Endodermal cell (in vitro differentiated cells): ENCODE measurements at regions not wholly inside any gene's neighbourhood (a gene's known extent, or its start where the extent isn't known, plus 50 kb on each side); places are given as distances from the start of the nearest gene placed in this dataset.

Experiments
- DNase-seq: peaks from one replicate; pipeline ENCODE4 v3.0.0-alpha.2; 2017
- H3K27ac ChIP-seq: 2 replicates; pipeline ENCODE4 v1.5.1; 2013; ENCODE audit warnings: mild to moderate bottlenecking, low read depth, low read length, moderate library complexity
- H3K27me3 ChIP-seq: 2 replicates; pipeline ENCODE4 v1.6.1; 2013; ENCODE audit warnings: mild to moderate bottlenecking, low read length, moderate library complexity; ENCODE audit not compliant: insufficient read depth, control insufficient read depth, poor library complexity, severe bottlenecking
- H3K36me3 ChIP-seq: 2 replicates; pipeline ENCODE4 v1.7.0; 2013; ENCODE audit warnings: mild to moderate bottlenecking, low read length, moderate library complexity; ENCODE audit not compliant: control insufficient read depth, insufficient read depth
- H3K4me1 ChIP-seq: one replicate; pipeline ENCODE4 v1.7.0; 2013; ENCODE audit warnings: low read length; ENCODE audit not compliant: control insufficient read depth, insufficient read depth
- H3K4me3 ChIP-seq: 2 replicates; pipeline ENCODE4 v1.5.1; 2013; ENCODE audit warnings: mild to moderate bottlenecking, low read length, moderate library complexity
- H3K9ac ChIP-seq: 2 replicates; pipeline ENCODE4 v1.6.1; 2013; ENCODE audit warnings: mild to moderate bottlenecking, low read length, moderate library complexity; ENCODE audit not compliant: poor library complexity, severe bottlenecking; ENCODE audit errors: extremely low read depth
- H3K9me3 ChIP-seq: 2 replicates; pipeline ENCODE4 v1.6.1; 2013; ENCODE audit warnings: mild to moderate bottlenecking, low read length, moderate library complexity; ENCODE audit not compliant: control insufficient read depth
- H3K27ac Mint-ChIP-seq: 2 replicates; pipeline ENCODE4 v1.8.0; 2020; ENCODE audit warnings: mixed read lengths
- H3K27me3 Mint-ChIP-seq: 2 replicates; pipeline ENCODE4 v1.8.0; 2021; ENCODE audit warnings: mild to moderate bottlenecking, mixed read lengths; ENCODE audit not compliant: insufficient read depth
- H3K36me3 Mint-ChIP-seq: 2 replicates; pipeline ENCODE4 v1.8.0; 2020; ENCODE audit warnings: low read depth, mixed read lengths
- H3K4me1 Mint-ChIP-seq: 2 replicates; pipeline ENCODE4 v1.8.0; 2020; ENCODE audit warnings: mixed read lengths
- H3K4me3 Mint-ChIP-seq: 2 replicates; pipeline ENCODE4 v1.8.0; 2020; ENCODE audit warnings: mild to moderate bottlenecking, moderate library complexity, mixed read lengths
- H3K9me3 Mint-ChIP-seq: 2 replicates; pipeline ENCODE4 v1.8.0; 2020; ENCODE audit warnings: mild to moderate bottlenecking, mixed read lengths
- CTCF ChIP-seq: fragments of 200-600 bp; sonication (generic); conservative IDR thresholded peaks from 2 replicates; pipeline ENCODE4 v1.5.0; 2021; ENCODE audit warnings: antibody characterized with exemption, mild to moderate bottlenecking
- WGBS, 2 experiments: methylation state at CpG; one replicate each; pipeline versions ENCODE4 v1.1.5 to v1.1.7; 2013; ENCODE audit warnings: missing lambda C conversion rate in 2 of 2, mixed read lengths in 1 of 2; ENCODE audit not compliant: insufficient coverage in 1 of 2, insufficient read length in 1 of 2; 5-methylcytosine and 5-hydroxymethylcytosine counted together

- Histone ChIP-seq H3K4me3 (no peak overlapping the region), H3K9me3 (no peaks in the 10 kb centered on the region), H3K4me1 (no peaks in the 10 kb centered on the region), H3K27ac (no peak overlapping the region), H3K9ac (no peak overlapping the region), H3K36me3 (no peaks in the 10 kb centered on the region), H3K27me3 (no peaks in the 10 kb centered on the region)
- 92 to 93% methylated on average over 3 of the region's 3 CpGs for WGBS, 2 experiments
- DNase-seq: no peak
- H3K27ac Mint-ChIP-seq: no peak overlapping the region
- H3K27me3 Mint-ChIP-seq: no peaks in the 10 kb centered on the region
- no peak for TF ChIP-seq CTCF
- H3K4me1 Mint-ChIP-seq: peaks cover 5% of the 10 kb centered on the region
- H3K9me3 Mint-ChIP-seq: no peaks in the 10 kb centered on the region
- H3K36me3 Mint-ChIP-seq: no peaks in the 10 kb centered on the region
- H3K4me3 Mint-ChIP-seq: no peak overlapping the region
Observed at GRCh38 chr6:51552435-51552834, 535.0 kb downstream of the PKHD1 start.

- Mint-ChIP-seq H3K4me3 (no peak overlapping the region), H3K27ac (no peak overlapping the region), H3K27me3 (no peaks in the 10 kb centered on the region), H3K4me1 (peaks cover 5% of the 10 kb centered on the region), H3K9me3 (no peaks in the 10 kb centered on the region), H3K36me3 (no peaks in the 10 kb centered on the region)
- Histone ChIP-seq H3K36me3 (no peaks in the 10 kb centered on the region), H3K9ac (no peak overlapping the region), H3K9me3 (no peaks in the 10 kb centered on the region), H3K4me3 (no peak overlapping the region), H3K27me3 (no peaks in the 10 kb centered on the region), H3K4me1 (no peaks in the 10 kb centered on the region), H3K27ac (no peak overlapping the region)
- no peak for DNase-seq
- TF ChIP-seq CTCF: no peak
- 88 to 91% methylated on average over 10 to 19 of the region's 19 CpGs for WGBS, 2 experiments
Observed at GRCh38 chr6:51553246-51554015, 534.0 kb downstream of the PKHD1 start.

- Histone ChIP-seq H3K9me3 (no peaks in the 10 kb centered on the region), H3K27me3 (no peaks in the 10 kb centered on the region), H3K9ac (no peak overlapping the region), H3K4me3 (no peak overlapping the region), H3K27ac (no peak overlapping the region), H3K36me3 (no peaks in the 10 kb centered on the region), H3K4me1 (no peaks in the 10 kb centered on the region)
- no peak for TF ChIP-seq CTCF
- Mint-ChIP-seq H3K9me3 (no peaks in the 10 kb centered on the region), H3K27ac (no peak overlapping the region), H3K4me3 (no peak overlapping the region), H3K4me1 (peaks cover 5% of the 10 kb centered on the region), H3K27me3 (no peaks in the 10 kb centered on the region), H3K36me3 (no peaks in the 10 kb centered on the region)
- WGBS, 2 experiments: 68 to 80% methylated on average over 3 of the region's 3 CpGs
- DNase-seq: peak; percentile 52
Observed at GRCh38 chr6:51554029-51554428, 533.4 kb downstream of the PKHD1 start.
